ENCODE measurements at regions not wholly inside any gene's neighbourhood (a gene's known extent, or its start where the extent isn't known, plus 50 kb on each side); places are given as distances from the start of the nearest gene placed in this dataset.

GRCh38 chr13:40186626-40187323 is 479.7 kb downstream of the FOXO1 start:
- no peak for TF ChIP-seq CC2D1A (IDR thresholded peaks at IDR 0.05)
- no peak for TF ChIP-seq RAD21 (CRISPR knock-in tag; conservative IDR thresholded peaks at IDR 0.05 in 1 of 2, IDR thresholded peaks at IDR 0.05 in 1 of 2)
- TF ChIP-seq MXD1 (CRISPR knock-in tag; IDR thresholded peaks at IDR 0.05; ENCODE audit: borderline replicate concordance, poor library complexity, severe bottlenecking): no peak
- no peak for TF ChIP-seq ELF4 (CRISPR knock-in tag; IDR thresholded peaks at IDR 0.05)
